Spleen (tissue), 7 donors: ENCODE measurements at regions not wholly inside any gene's neighbourhood (a gene's known extent, or its start where the extent isn't known, plus 50 kb on each side); places are given as distances from the start of the nearest gene placed in this dataset.

Experiments used
- POLR2A ChIP-seq, 3 donors: fragments of 450-650 bp; IDR thresholded peaks; one replicate each; pipeline ENCODE4 v1.5.1; 2017; ENCODE audit warnings: antibody characterized with exemption in 3 of 3, mild to moderate bottlenecking in 1 of 3
- TF ChIP-seq, protein P1 (sequence below), 11 experiments: fragments of 200-600 bp in 7 of 11; fragments of 450-650 bp in 4 of 11; sonication (generic) in 4 of 11; IDR thresholded peaks in 8 of 11; conservative IDR thresholded peaks in 3 of 11; 1 replicate in 7 of 11; 2 replicates in 4 of 11; pipeline versions ENCODE4 v1.4.0 to v1.8.0; 2016 to 2021; ENCODE audit warnings: antibody characterized with exemption in 11 of 11, inconsistent platforms in 4 of 11, mild to moderate bottlenecking in 1 of 11
- donor health status: DM: no; HTN: no; CAD: no; lungs with moderate emphysema.
- donor health status: DM: no; HTN: no; CAD: no.
- donor health status: DM: no; HTN: no; CAD: no.

DNA sequence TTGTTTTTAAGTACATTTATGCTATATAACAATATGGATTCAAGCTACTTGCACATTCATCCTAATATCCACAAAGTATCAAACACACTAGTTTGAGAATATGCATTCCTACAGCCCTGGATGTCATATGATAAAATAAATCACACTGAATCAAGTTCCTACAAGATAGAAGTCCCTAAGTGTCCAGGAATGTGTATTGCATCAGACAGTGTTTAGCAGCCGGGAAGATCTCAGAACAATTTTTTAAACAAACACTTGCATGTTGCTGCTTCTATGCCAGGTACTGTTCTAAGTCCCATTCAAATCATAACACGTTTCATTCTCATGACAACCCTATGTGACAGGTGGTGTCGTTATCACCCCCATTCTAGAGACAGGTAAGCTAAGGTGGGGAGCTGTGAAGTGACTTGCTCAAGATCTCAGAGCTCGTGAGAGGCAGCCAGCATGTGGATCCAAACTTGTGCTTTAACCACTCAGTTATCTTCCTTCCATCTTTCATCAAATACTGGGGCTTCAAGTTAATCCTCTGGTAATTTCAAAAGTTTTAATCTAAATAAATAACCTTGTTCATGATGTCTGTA is 68.3 kb upstream of the KIF26B start:
- TF ChIP-seq, protein P1, sequence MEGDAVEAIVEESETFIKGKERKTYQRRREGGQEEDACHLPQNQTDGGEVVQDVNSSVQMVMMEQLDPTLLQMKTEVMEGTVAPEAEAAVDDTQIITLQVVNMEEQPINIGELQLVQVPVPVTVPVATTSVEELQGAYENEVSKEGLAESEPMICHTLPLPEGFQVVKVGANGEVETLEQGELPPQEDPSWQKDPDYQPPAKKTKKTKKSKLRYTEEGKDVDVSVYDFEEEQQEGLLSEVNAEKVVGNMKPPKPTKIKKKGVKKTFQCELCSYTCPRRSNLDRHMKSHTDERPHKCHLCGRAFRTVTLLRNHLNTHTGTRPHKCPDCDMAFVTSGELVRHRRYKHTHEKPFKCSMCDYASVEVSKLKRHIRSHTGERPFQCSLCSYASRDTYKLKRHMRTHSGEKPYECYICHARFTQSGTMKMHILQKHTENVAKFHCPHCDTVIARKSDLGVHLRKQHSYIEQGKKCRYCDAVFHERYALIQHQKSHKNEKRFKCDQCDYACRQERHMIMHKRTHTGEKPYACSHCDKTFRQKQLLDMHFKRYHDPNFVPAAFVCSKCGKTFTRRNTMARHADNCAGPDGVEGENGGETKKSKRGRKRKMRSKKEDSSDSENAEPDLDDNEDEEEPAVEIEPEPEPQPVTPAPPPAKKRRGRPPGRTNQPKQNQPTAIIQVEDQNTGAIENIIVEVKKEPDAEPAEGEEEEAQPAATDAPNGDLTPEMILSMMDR (IDR thresholded peaks at IDR 0.05 in 8 of 11, conservative IDR thresholded peaks at IDR 0.05 in 3 of 11) = no peak
- no peak for TF ChIP-seq POLR2A (IDR thresholded peaks at IDR 0.05)
